GM10266 (cell line): ENCODE measurements at regions not wholly inside any gene's neighbourhood (a gene's known extent, or its start where the extent isn't known, plus 50 kb on each side); places are given as distances from the start of the nearest gene placed in this dataset.

ENCODE experiments used
- DNase-seq: peaks from one replicate; pipeline ENCODE4 v3.0.0; 2012; ENCODE audit errors: extremely low spot score
- TF ChIP-seq, protein P1 (sequence below): IDR thresholded peaks from 2 replicates; pipeline ENCODE4 v1.5.1; 2012; ENCODE audit warnings: mild to moderate bottlenecking, low read depth; ENCODE audit not compliant: control insufficient read depth, insufficient read depth; ENCODE audit errors: missing control alignments

GRCh38 chr10:128527711-128528110, 401.5 kb upstream of the MKI67 start:
- DNase-seq: no peak
- TF ChIP-seq, protein P1, sequence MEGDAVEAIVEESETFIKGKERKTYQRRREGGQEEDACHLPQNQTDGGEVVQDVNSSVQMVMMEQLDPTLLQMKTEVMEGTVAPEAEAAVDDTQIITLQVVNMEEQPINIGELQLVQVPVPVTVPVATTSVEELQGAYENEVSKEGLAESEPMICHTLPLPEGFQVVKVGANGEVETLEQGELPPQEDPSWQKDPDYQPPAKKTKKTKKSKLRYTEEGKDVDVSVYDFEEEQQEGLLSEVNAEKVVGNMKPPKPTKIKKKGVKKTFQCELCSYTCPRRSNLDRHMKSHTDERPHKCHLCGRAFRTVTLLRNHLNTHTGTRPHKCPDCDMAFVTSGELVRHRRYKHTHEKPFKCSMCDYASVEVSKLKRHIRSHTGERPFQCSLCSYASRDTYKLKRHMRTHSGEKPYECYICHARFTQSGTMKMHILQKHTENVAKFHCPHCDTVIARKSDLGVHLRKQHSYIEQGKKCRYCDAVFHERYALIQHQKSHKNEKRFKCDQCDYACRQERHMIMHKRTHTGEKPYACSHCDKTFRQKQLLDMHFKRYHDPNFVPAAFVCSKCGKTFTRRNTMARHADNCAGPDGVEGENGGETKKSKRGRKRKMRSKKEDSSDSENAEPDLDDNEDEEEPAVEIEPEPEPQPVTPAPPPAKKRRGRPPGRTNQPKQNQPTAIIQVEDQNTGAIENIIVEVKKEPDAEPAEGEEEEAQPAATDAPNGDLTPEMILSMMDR: no peak

DNA sequence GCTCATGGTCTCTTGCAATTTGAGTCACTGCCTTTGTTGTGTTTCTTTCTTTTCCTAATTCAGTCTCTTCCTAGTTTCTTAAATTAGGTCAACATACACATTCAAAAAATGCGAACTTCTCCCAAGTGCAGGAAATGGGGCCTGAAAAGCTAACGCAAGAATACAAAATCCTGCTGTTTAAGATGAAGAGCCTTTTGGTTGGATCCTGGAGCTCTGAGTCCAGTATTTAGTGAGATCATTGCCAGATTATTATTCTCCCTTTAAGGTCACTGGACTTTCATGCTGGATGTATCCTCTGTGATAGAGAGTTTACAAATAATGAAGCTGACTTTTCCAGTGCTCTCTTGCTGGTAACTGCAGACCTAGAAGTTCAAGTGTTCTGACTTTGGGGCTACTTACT, 401.9 kb upstream of the MKI67 start:
- TF ChIP-seq, protein P1: no peak
- DNase-seq: no peak

- TF ChIP-seq, protein P1: no peak
- DNase-seq: no peak
Measured at GRCh38 chr10:128528781-128529180, 402.6 kb upstream of the MKI67 start.

GRCh38 chr10:128529225-128529624, 403.0 kb upstream of the MKI67 start:
- no peak for DNase-seq
- TF ChIP-seq, protein P1: no peak

DNA sequence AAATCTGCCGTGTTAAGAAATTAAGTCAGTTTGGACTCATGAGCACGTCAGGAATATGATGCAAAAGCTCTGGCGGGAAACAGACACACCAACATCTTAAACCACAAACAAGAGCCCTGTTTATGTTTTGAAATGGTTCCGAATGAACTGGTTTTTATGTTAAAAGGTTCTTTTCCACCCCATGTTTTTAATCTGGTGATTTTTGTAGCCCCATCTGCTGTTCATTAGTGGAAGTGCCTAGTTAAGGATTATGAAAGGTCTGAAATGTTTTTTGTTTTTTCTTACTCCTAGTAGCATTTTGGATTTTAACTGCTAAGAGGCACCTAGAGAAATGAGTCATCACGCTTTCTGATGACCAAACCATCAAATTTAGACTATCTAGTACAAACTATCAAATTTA, 404.1 kb upstream of the MKI67 start:
- DNase-seq: no peak
- TF ChIP-seq, protein P1: peak; percentile 26

GRCh38 chr10:128530946-128531345, 404.7 kb upstream of the MKI67 start:
- TF ChIP-seq, protein P1: no peak

DNA sequence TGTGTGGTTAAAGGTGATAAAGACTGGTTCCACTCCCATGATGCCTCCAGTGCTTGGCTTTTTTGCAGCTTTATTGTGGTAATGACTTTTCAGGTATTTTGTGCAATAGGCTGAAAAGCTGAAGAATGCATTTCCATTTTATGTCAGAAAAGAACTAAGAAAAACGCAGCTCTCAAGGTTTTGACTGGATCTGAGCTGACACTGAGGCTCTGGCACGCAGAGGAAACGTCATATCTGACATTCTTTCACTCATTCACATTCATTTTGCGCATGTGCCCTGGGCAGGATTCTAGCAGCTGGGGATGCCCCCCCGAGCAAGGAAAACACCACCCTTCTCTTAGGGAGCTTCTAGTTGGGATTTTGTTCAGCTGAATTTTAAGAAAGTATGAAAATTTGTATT, 408.5 kb upstream of the MKI67 start:
- TF ChIP-seq, protein P1: no peak
- no peak for DNase-seq

More at GRCh38 chr10:128530946-128531345, 404.7 kb upstream of the MKI67 start:
- DNase-seq: no peak
